ENCODE measurements at regions not wholly inside any gene's neighbourhood (a gene's known extent, or its start where the extent isn't known, plus 50 kb on each side); places are given as distances from the start of the nearest gene placed in this dataset.

DNA sequence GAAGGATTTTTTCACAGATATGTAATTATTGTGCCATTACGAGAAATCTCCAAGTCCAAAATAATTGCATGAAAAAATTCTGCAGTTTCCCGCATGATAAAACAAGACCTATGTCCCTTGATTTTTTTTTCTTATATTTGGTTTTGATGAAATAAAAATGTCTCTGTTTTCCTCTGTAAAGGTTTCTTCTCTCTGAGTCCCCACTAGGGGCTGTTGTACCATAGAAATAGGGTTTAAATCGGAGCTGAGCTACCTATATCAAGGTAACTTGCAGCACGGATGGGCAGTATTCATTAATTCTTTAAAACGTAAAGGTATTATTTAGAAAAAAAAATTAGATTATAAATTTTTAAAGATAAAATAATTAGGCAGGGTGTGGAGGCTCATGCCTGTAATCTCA lies 66.6 kb upstream of the IGF1R start:
- WGBS, 2 donors = 17 to 20% methylated on average over 5 of the region's 5 CpGs
- Histone ChIP-seq H3K4me3 (no peak overlapping the region), H3K9me3 (no peaks in the 10 kb centered on the region), H3K27me3 (no peaks in the 10 kb centered on the region), H3K27ac (no peak overlapping the region), H3K4me1 (peaks cover 6% of the 10 kb centered on the region), H3K36me3 (replicated peaks in 1 of 2; ENCODE audit: insufficient read depth in 1 of 2, low read depth in 2 of 2) (no peaks in the 10 kb centered on the region)
- ATAC-seq (peak; percentile 52), DNase-seq (peak in 1 of 4 donors; percentile 17)
- intact Hi-C loops (cut with DNase I) = no loop called here
- no peak for TF ChIP-seq POLR2A (IDR thresholded peaks at IDR 0.05)
- TF ChIP-seq, protein P1, sequence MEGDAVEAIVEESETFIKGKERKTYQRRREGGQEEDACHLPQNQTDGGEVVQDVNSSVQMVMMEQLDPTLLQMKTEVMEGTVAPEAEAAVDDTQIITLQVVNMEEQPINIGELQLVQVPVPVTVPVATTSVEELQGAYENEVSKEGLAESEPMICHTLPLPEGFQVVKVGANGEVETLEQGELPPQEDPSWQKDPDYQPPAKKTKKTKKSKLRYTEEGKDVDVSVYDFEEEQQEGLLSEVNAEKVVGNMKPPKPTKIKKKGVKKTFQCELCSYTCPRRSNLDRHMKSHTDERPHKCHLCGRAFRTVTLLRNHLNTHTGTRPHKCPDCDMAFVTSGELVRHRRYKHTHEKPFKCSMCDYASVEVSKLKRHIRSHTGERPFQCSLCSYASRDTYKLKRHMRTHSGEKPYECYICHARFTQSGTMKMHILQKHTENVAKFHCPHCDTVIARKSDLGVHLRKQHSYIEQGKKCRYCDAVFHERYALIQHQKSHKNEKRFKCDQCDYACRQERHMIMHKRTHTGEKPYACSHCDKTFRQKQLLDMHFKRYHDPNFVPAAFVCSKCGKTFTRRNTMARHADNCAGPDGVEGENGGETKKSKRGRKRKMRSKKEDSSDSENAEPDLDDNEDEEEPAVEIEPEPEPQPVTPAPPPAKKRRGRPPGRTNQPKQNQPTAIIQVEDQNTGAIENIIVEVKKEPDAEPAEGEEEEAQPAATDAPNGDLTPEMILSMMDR (IDR thresholded peaks at IDR 0.05) = peak; percentile 23 to 66 (median 52)

DNA sequence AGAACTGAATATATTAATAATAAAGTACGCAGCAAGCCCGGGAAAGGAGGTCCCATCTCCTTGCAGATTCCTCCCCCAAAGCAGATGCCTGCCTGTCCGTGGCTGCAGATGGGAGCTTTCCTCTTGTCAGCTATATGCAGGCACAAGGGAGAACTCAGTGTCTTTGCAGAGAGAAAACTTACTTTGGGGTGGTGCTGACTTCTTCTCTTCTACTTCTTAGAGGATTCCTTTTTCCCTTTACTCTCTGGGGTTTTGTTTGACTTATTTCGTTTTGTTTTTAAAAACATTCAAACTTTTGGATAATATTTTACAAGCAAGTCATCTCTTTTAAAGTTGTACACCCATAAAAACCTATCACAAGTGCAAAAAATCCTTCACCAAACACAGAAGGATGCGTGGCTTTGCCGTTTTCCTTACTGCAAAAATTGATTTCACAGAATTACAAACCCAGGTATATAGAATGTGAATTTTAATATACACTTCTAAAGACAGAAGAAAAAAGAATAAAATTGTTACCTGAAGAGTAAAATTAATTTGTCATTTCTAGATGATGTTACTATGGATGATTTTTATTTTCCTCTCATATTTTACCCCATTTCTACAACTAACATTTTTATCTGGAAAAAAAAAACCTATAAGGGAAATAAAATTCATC lies 65.3 kb upstream of the IGF1R start:
- Histone ChIP-seq H3K4me1 (peaks cover 6% of the 10 kb centered on the region), H3K4me3 (no peak overlapping the region), H3K27ac (no peak overlapping the region), H3K27me3 (no peaks in the 10 kb centered on the region), H3K36me3 (replicated peaks in 1 of 2; ENCODE audit: insufficient read depth in 1 of 2, low read depth in 2 of 2) (no peaks in the 10 kb centered on the region), H3K9me3 (no peaks in the 10 kb centered on the region)
- ATAC-seq = no peak
- DNase-seq = no peak
- TF ChIP-seq POLR2A (IDR thresholded peaks at IDR 0.05) = no peak
- TF ChIP-seq, protein P1 (IDR thresholded peaks at IDR 0.05) = no peak
- 48% methylated on average over 6 of the region's 6 CpGs for WGBS, 2 donors
- intact Hi-C loops (cut with DNase I) = no loop called here

DNA sequence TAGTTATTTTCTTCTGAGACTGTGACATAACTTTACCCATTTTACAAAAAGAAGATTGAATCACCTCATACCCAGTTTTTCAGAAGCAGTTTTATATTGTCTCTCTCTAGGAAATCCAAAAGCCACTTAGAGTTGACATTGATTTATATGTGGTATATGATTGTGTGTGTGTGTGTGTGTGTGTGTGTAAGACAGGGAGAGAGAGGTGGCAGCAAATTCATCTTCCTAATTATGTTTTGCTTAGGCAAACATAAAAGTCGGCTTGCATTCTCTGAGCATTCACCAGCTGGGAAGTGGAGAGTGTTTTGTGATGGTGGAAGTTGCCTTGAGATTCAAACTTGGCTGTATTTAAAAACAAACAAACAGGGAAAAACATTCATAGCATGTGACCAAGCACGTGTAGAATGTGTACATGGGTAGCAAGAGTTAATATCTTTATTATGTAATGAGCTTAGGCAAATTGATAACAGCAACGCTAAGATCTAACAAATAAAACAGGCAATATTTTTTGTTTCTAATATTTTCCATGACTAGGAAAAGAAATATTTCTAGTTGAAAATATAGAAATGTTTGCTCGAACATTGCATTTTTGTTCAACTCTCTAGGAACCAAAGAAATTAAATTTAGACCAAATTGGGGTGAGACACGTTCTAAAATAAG lies 64.4 kb upstream of the IGF1R start:
- ATAC-seq (no peak), DNase-seq (no peak)
- Histone ChIP-seq H3K27ac (no peak overlapping the region), H3K9me3 (no peaks in the 10 kb centered on the region), H3K36me3 (replicated peaks in 1 of 2; ENCODE audit: insufficient read depth in 1 of 2, low read depth in 2 of 2) (no peaks in the 10 kb centered on the region), H3K4me1 (peaks cover 6% of the 10 kb centered on the region), H3K27me3 (no peaks in the 10 kb centered on the region), H3K4me3 (no peak overlapping the region)
- WGBS, 2 donors = 22 to 26% methylated on average over 5 of the region's 5 CpGs
- intact Hi-C loops (cut with DNase I) = no loop called here
- TF ChIP-seq, protein P1 (IDR thresholded peaks at IDR 0.05) = no peak
- no peak for TF ChIP-seq POLR2A (IDR thresholded peaks at IDR 0.05)

DNA sequence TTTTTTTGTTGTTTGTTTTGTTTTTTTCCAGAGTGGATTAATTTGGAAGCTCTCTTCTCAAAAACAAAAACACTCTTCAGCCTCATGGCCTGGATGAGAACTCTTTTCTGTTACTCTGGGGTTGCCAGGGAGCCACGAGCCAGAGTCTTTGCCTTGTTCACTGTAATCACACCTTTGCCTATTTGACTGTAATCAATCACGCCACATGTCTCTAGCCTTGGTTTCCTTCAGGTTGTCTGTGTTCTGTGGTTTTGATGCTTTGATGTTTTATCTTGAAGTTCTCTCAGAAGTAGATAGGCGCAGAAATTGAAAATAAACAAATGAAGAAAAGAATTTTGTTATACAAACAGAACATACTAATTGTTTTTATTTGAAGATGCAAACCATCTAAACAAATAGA lies 62.3 kb upstream of the IGF1R start:
- Histone ChIP-seq H3K9me3 (no peaks in the 10 kb centered on the region), H3K4me1 (peaks cover 6% of the 10 kb centered on the region), H3K4me3 (no peak overlapping the region), H3K36me3 (replicated peaks in 1 of 2; ENCODE audit: insufficient read depth in 1 of 2, low read depth in 2 of 2) (no peaks in the 10 kb centered on the region), H3K27ac (no peak overlapping the region), H3K27me3 (no peaks in the 10 kb centered on the region)
- TF ChIP-seq, protein P1 (IDR thresholded peaks at IDR 0.05) = no peak
- no peak for TF ChIP-seq POLR2A (IDR thresholded peaks at IDR 0.05)
- no peak for ATAC-seq
- no peak for DNase-seq
- intact Hi-C loops (cut with DNase I) = no loop called here
- 42 to 50% methylated on average over 3 of the region's 3 CpGs for WGBS, 2 donors

DNA sequence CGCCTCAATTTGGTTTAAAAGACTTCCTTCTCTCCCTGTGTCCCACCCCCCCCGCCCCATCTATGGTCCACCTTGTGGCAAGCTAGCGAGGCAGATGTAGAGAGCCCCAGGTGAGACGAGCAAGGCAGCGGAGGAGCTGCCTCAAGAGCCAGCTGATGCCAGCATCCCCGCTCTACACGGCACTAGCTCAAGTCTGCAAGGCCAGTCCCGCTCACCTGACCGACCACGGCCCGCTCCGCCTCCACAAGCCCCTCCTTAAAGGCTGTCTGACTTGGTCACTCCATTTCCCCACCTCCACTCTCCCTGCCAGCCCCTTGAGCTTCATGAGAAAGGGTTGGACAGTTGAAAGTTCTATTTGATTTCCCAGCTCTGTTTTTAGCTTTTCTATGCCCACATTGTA lies 56.2 kb upstream of the IGF1R start:
- ATAC-seq = no peak
- intact Hi-C loops (cut with DNase I) = no loop called here
- TF ChIP-seq, protein P1 (IDR thresholded peaks at IDR 0.05) = no peak
- TF ChIP-seq POLR2A (IDR thresholded peaks at IDR 0.05) = no peak

More for the DNA sequence above, 56.2 kb upstream of the IGF1R start:
- 85 to 88% methylated on average over 10 to 12 of the region's 12 CpGs for WGBS, 2 donors
- DNase-seq = no peak
- Histone ChIP-seq H3K4me1 (no peaks in the 10 kb centered on the region), H3K9me3 (no peaks in the 10 kb centered on the region), H3K27ac (no peak overlapping the region), H3K36me3 (replicated peaks in 1 of 2; ENCODE audit: insufficient read depth in 1 of 2, low read depth in 2 of 2) (no peaks in the 10 kb centered on the region), H3K27me3 (no peaks in the 10 kb centered on the region), H3K4me3 (no peak overlapping the region)
